GM12892 (cell line): ENCODE measurements at regions not wholly inside any gene's neighbourhood (a gene's known extent, or its start where the extent isn't known, plus 50 kb on each side); places are given as distances from the start of the nearest gene placed in this dataset.

Experiments
- POLR2A ChIP-seq: IDR thresholded peaks from 2 replicates; pipeline ENCODE4 v1.6.1; 2011; ENCODE audit warnings: low read depth, low read length, control low read depth
- TAF1 ChIP-seq: IDR thresholded peaks from 2 replicates; pipeline ENCODE4 v1.6.1; 2011; ENCODE audit warnings: low read depth, mild to moderate bottlenecking, control low read depth, low read length, borderline replicate concordance

- TF ChIP-seq POLR2A (no peak), TAF1 (no peak)
Observed at GRCh38 chr10:63007112-63007511, 126.0 kb upstream of the NRBF2 start.
